GM10266 (cell line): ENCODE measurements at regions not wholly inside any gene's neighbourhood (a gene's known extent, or its start where the extent isn't known, plus 50 kb on each side); places are given as distances from the start of the nearest gene placed in this dataset.

Source experiments
- DNase-seq: peaks from one replicate; pipeline ENCODE4 v3.0.0; 2012; ENCODE audit errors: extremely low spot score
- TF ChIP-seq, protein P1 (sequence below): IDR thresholded peaks from 2 replicates; pipeline ENCODE4 v1.5.1; 2012; ENCODE audit warnings: mild to moderate bottlenecking, low read depth; ENCODE audit not compliant: control insufficient read depth, insufficient read depth; ENCODE audit errors: missing control alignments

GRCh38 chr5:24909210-24909609 is 264.4 kb upstream of the CDH10 start:
- TF ChIP-seq, protein P1, sequence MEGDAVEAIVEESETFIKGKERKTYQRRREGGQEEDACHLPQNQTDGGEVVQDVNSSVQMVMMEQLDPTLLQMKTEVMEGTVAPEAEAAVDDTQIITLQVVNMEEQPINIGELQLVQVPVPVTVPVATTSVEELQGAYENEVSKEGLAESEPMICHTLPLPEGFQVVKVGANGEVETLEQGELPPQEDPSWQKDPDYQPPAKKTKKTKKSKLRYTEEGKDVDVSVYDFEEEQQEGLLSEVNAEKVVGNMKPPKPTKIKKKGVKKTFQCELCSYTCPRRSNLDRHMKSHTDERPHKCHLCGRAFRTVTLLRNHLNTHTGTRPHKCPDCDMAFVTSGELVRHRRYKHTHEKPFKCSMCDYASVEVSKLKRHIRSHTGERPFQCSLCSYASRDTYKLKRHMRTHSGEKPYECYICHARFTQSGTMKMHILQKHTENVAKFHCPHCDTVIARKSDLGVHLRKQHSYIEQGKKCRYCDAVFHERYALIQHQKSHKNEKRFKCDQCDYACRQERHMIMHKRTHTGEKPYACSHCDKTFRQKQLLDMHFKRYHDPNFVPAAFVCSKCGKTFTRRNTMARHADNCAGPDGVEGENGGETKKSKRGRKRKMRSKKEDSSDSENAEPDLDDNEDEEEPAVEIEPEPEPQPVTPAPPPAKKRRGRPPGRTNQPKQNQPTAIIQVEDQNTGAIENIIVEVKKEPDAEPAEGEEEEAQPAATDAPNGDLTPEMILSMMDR: no peak
- no peak for DNase-seq

- DNase-seq: no peak
- TF ChIP-seq, protein P1: no peak
Observed at GRCh38 chr5:24906689-24907088, 261.9 kb upstream of the CDH10 start.

- TF ChIP-seq, protein P1: no peak
- DNase-seq: no peak
Observed at GRCh38 chr5:24904981-24905517, 260.3 kb upstream of the CDH10 start.

DNA sequence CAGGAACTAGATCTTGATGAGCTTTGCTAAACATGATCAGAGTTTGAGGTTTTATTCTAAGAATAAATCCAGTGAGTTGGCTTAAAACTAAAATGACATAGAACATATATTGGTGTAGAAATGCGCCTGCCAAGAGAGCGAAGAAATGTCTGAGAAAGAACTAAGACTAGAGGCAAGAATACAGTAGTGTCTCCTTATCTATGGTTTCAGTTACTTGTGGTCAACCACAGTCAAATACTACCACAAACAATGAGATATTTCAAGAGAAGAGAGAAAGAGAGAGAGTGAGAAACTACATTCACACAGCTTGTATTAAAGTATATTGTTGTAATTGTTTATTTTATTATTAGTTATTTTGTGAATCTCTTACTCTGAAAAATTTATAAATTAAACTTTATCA is 254.4 kb upstream of the CDH10 start:
- TF ChIP-seq, protein P1: no peak
- no peak for DNase-seq

DNA sequence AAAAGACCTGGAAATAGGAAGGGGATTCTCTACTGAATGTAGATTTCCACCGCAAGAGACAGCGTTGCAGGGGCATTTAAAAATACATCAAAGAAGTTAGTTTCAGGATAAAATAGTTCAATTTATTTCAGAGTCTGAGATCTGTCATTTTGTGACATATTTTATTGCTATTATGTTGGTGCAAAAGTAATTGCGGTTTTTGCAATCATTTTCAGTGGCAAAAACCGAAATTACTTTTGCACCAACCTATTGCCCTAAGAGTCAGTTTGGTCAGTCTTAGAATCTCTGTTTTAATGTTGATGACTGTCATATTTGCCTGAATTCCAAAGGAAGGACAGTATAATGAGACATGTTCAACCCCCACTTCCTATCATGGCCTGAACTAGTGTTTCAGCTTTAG is 219.5 kb upstream of the CDH10 start:
- TF ChIP-seq, protein P1: no peak
- no peak for DNase-seq

DNA sequence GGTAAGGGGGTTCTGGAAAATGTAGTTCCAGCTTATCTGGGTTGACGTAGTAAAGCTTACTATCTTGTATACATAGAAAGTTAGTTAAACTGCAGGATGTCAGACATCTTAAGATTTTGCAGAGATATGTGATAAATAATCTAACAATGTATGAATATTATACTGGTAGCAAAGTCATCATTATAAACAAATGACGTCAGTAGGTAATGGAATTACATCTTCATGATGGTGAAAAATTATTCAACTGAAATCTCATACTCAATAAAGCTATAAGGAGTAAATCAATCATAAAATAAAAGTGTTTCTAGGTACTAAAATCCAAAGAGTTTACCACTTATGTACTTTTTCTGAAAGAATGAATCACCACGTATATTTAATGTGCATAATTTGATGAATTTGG is 217.3 kb upstream of the CDH10 start:
- TF ChIP-seq, protein P1: no peak
- DNase-seq: no peak

- DNase-seq: no peak
- TF ChIP-seq, protein P1: no peak
Observed at GRCh38 chr5:24855485-24855884, 210.7 kb upstream of the CDH10 start.
